GM13976 (cell line): ENCODE measurements at regions not wholly inside any gene's neighbourhood (a gene's known extent, or its start where the extent isn't known, plus 50 kb on each side); places are given as distances from the start of the nearest gene placed in this dataset.
"Not testable (repeated sequence)": the region's sequence is repeated elsewhere in the genome, so short reads cannot be mapped to it uniquely, and the experiment has no call there.

Experiments used
- DNase-seq: peaks from one replicate; pipeline ENCODE4 v3.0.0; 2012; ENCODE audit warnings: low spot score
- CTCF ChIP-seq: IDR thresholded peaks from 2 replicates; pipeline ENCODE4 v1.5.1; 2012; ENCODE audit warnings: borderline replicate concordance, mild to moderate bottlenecking; ENCODE audit not compliant: insufficient read depth; ENCODE audit errors: extremely low read depth, missing control alignments, control extremely low read depth
- in situ Hi-C: fragments of 300-500 bp; cut with MboI; formaldehyde crosslinking; loops from one replicate; pipeline ENCODE4 v1.12.0; 2022; ENCODE audit warnings: low sequenced_read_pairs, mixed read lengths, inconsistent platforms; ENCODE audit not compliant: unreplicated experiment

DNA sequence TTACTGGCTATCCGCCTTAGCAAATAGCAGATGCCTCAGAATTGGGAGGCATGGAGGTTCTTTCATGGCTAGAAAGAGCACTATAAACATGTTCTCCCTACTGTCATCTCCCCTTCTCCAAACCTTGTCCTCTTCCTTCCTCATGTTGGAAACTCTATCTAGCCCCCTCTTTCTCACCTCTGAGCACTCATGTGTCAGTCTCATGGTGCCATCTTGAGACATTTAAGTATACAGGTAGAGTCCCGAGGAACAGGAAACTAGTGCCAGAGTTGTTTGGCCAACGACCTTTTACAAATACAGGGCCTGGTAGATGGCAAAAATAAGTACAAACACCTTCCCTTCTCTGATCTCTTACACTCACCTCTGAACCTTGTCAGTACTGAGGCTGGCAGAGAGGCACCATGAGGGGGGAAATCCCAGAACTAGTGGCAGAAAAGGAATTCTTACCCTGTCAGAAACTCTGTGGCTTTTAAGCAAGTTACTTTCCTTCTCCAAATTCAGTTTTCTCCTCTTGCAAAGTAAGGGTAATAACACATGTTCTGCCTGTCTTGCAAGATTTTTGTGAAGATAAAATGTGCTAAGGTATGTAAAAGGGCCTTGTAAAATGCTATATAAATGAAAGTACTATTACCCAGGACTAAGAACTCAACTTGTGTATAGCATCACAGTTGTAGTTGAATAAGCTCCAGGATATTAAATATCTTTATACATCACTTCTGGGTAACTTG lies 94.1 kb upstream of the SNX2 start:
- no peak for TF ChIP-seq CTCF
- in situ Hi-C loops: no loop called here
- DNase-seq: no peak

- no peak for DNase-seq
- TF ChIP-seq CTCF: no peak
- in situ Hi-C loops: no loop called here
These were observed 91.2 kb upstream of the SNX2 start for GRCh38 chr5:122683631-122684030.

DNA sequence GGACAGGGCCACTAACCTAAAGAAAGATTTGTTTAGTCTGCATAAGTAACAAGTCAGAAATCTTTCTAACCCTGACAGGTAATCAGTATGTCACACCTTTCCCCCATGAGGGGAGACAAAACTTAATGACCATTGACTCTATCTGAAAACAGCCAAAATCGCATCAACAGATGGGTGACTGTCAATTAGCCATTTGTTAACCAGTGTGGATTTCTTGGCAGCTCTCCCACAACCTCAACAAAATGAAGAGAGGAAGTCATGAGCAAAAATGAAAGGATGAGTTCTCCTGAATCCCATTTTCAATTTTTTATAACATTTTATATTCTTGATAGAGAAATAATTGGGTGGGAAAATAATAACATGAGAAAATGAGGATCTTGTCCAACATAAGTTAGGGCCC lies 84.6 kb upstream of the SNX2 start:
- DNase-seq: no peak
- TF ChIP-seq CTCF: no peak
- in situ Hi-C loops: no loop called here

GRCh38 chr5:122691931-122692330 lies 82.9 kb upstream of the SNX2 start:
- no peak for TF ChIP-seq CTCF
- in situ Hi-C loops: no loop called here
- DNase-seq: no peak

GRCh38 chr5:122693963-122694362 lies 80.9 kb upstream of the SNX2 start:
- in situ Hi-C loops: no loop called here

DNA sequence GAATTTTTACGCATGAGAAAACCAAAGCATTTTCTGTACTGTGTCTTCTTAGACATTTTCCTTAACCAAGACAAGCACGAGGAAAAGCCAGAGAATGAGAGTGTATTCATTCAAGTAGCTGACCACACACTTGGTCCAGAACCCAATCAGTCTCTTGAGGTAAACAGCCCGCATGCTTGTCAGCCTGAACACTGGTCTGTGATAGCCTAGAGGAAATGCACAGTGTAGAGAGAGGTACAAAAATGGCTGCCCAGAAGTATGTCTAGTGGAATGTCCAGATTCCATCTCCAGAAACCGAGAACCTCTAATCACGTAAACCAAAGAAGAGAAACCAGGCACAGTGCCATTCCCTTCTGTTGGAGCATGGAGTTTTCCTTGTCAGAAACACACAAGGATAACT lies 80.0 kb upstream of the SNX2 start:
- TF ChIP-seq CTCF: no peak
- in situ Hi-C loops: no loop called here
- DNase-seq: no peak

More at GRCh38 chr5:122693963-122694362, 80.9 kb upstream of the SNX2 start:
- TF ChIP-seq CTCF: no peak
- no peak for DNase-seq

DNA sequence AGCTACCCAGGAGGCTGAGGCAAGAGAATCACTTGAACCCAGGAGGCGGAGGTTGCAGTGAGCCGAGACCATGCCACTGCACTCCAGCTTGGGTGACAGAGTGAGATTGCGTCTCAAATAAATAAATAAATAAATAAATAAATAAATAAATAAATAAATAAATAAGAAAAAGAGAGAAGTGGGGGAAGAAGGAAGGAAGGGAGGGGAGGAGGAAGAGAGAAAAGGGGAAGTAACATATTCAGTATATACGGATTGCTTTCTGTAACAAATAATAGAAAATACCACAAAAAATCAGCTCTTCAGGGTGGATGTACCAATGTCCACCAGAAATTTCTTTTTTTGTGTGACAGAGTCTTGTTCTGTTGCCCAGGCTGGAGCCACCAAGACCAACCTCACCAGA lies 78.1 kb upstream of the SNX2 start:
- in situ Hi-C loops, DNase-seq: not testable (repeated sequence)
